Liver (tissue), 8 donors: ENCODE measurements at regions not wholly inside any gene's neighbourhood (a gene's known extent, or its start where the extent isn't known, plus 50 kb on each side); places are given as distances from the start of the nearest gene placed in this dataset.
A peak's percentile ranks its signal among the peaks of the same experiment; 100 is the strongest.

Experiments
- DNase-seq: peaks from one replicate; pipeline ENCODE4 v3.0.0-alpha.2; 2017; ENCODE audit warnings: low spot score
- H3K27ac ChIP-seq, 2 donors: one replicate each; pipeline ENCODE4 v1.7.0; 2013; ENCODE audit warnings: inconsistent platforms in 2 of 2, low read length in 2 of 2, control low read depth in 1 of 2, low read depth in 1 of 2, mild to moderate bottlenecking in 1 of 2
- H3K27me3 ChIP-seq, 4 donors: one replicate each; pipeline versions ENCODE4 v1.6.1 to v1.7.0; 2013; ENCODE audit warnings: low read length in 3 of 4, inconsistent platforms in 1 of 4, mild to moderate bottlenecking in 1 of 4, moderate library complexity in 1 of 4; ENCODE audit not compliant: control insufficient read depth in 4 of 4, insufficient read depth in 4 of 4
- H3K36me3 ChIP-seq, 4 donors: one replicate each; pipeline versions ENCODE4 v1.6.1 to v1.7.0; 2013; ENCODE audit warnings: low read length in 3 of 4, mild to moderate bottlenecking in 3 of 4, low read depth in 1 of 4, moderate library complexity in 1 of 4; ENCODE audit not compliant: control insufficient read depth in 4 of 4, insufficient read depth in 3 of 4
- H3K4me1 ChIP-seq, 4 donors: one replicate each; pipeline versions ENCODE4 v1.6.1 to v1.7.0; 2013; ENCODE audit warnings: low read length in 3 of 4, mild to moderate bottlenecking in 3 of 4, moderate library complexity in 1 of 4; ENCODE audit not compliant: control insufficient read depth in 4 of 4, insufficient read depth in 4 of 4
- H3K4me3 ChIP-seq, 3 donors: one replicate each; pipeline versions ENCODE4 v1.6.1 to v1.7.0; 2013; ENCODE audit warnings: low read length in 3 of 3, control low read depth in 1 of 3, low read depth in 1 of 3, mild to moderate bottlenecking in 1 of 3
- H3K9ac ChIP-seq, 2 donors: one replicate each; pipeline ENCODE4 v1.7.0; 2013; ENCODE audit warnings: low read length in 2 of 2, mild to moderate bottlenecking in 2 of 2, moderate library complexity in 2 of 2, control low read depth in 1 of 2, low read depth in 1 of 2
- H3K9me3 ChIP-seq, 4 donors: one replicate each; pipeline versions ENCODE4 v1.6.1 to v1.7.0; 2013; ENCODE audit warnings: low read length in 3 of 4; ENCODE audit not compliant: control insufficient read depth in 4 of 4
- CTCF ChIP-seq: fragments of 150-350 bp; IDR thresholded peaks from 2 replicates; pipeline ENCODE4 v1.5.1; 2017; ENCODE audit warnings: improper control_type of control experiment, low read depth, low read length; ENCODE audit not compliant: missing input control
- FOXA1 ChIP-seq: IDR thresholded peaks from 2 replicates; pipeline ENCODE4 v1.6.1; 2016; ENCODE audit warnings: antibody characterized with exemption
- FOXA2 ChIP-seq: IDR thresholded peaks from 2 replicates; pipeline ENCODE4 v1.6.1; 2016; ENCODE audit warnings: antibody characterized with exemption
- GABPA ChIP-seq, 2 donors: IDR thresholded peaks in 1 of 2; conservative IDR thresholded peaks in 1 of 2; 2 replicates each; pipeline ENCODE4 v1.6.1; 2016; ENCODE audit warnings: antibody characterized with exemption in 2 of 2, mild to moderate bottlenecking in 1 of 2, moderate library complexity in 1 of 2
- HNF4A ChIP-seq, 2 donors: conservative IDR thresholded peaks; 2 replicates each; pipeline ENCODE4 v1.6.1; 2016; ENCODE audit warnings: antibody characterized with exemption in 2 of 2, mild to moderate bottlenecking in 2 of 2
- HNF4G ChIP-seq: IDR thresholded peaks from 2 replicates; pipeline ENCODE4 v1.6.1; 2016; ENCODE audit warnings: antibody characterized with exemption
- JUND ChIP-seq, 2 donors: IDR thresholded peaks; 2 replicates each; pipeline ENCODE4 v1.6.1; 2016; ENCODE audit warnings: antibody characterized with exemption in 2 of 2
- NR2F2 ChIP-seq: IDR thresholded peaks from 2 replicates; pipeline ENCODE4 v1.6.1; 2016; ENCODE audit warnings: antibody characterized with exemption
- RAD21 ChIP-seq, 2 donors: IDR thresholded peaks; 2 replicates each; pipeline ENCODE4 v1.6.1; 2016; ENCODE audit warnings: antibody characterized with exemption in 2 of 2, mild to moderate bottlenecking in 2 of 2
- REST ChIP-seq: IDR thresholded peaks from 2 replicates; pipeline ENCODE4 v1.6.1; 2016; ENCODE audit warnings: antibody characterized with exemption, mild to moderate bottlenecking
- SP1 ChIP-seq: IDR thresholded peaks from 2 replicates; pipeline ENCODE4 v1.6.1; 2018; ENCODE audit warnings: antibody characterized with exemption, mild to moderate bottlenecking
- TAF1 ChIP-seq: conservative IDR thresholded peaks from 2 replicates; pipeline ENCODE4 v1.6.1; 2016; ENCODE audit warnings: antibody characterized with exemption, mild to moderate bottlenecking
- WGBS: extraction: QIAGEN DNeasy Blood & Tissue Kit; methylation state at CpG from one replicate; pipeline ENCODE4 v1.1.7; 2013; 5-methylcytosine and 5-hydroxymethylcytosine counted together
- TF ChIP-seq, protein P1 (sequence below): IDR thresholded peaks from 2 replicates; pipeline ENCODE4 v1.6.1; 2016; ENCODE audit warnings: antibody characterized with exemption
- TF ChIP-seq, protein P2 (sequence below): IDR thresholded peaks from 2 replicates; pipeline ENCODE4 v1.6.1; 2016; ENCODE audit warnings: antibody characterized with exemption
- donor health status: healthy.
- donor health status: healthy.
- donor health status: healthy.
- donor health status: healthy.
- donor health status: healthy.

GRCh38 chr5:27963050-27963783 is 924.8 kb upstream of the CDH9 start:
- H3K9me3 ChIP-seq = peaks cover 0 to 4% (median 0%) of the 10 kb centered on the region in 4 donors
- 78% methylated on average over 7 of the region's 7 CpGs for WGBS
- TF ChIP-seq FOXA1 (no peak), HNF4A (conservative IDR thresholded peaks at IDR 0.05) (peak; percentile 30 to 60), HNF4G (no peak), SP1 (no peak), GABPA (IDR thresholded peaks at IDR 0.05 in 1 of 2, conservative IDR thresholded peaks at IDR 0.05 in 1 of 2) (no peak), JUND (IDR thresholded peaks at IDR 0.05) (no peak), RAD21 (IDR thresholded peaks at IDR 0.05) (no peak)
- TF ChIP-seq, protein P1, sequence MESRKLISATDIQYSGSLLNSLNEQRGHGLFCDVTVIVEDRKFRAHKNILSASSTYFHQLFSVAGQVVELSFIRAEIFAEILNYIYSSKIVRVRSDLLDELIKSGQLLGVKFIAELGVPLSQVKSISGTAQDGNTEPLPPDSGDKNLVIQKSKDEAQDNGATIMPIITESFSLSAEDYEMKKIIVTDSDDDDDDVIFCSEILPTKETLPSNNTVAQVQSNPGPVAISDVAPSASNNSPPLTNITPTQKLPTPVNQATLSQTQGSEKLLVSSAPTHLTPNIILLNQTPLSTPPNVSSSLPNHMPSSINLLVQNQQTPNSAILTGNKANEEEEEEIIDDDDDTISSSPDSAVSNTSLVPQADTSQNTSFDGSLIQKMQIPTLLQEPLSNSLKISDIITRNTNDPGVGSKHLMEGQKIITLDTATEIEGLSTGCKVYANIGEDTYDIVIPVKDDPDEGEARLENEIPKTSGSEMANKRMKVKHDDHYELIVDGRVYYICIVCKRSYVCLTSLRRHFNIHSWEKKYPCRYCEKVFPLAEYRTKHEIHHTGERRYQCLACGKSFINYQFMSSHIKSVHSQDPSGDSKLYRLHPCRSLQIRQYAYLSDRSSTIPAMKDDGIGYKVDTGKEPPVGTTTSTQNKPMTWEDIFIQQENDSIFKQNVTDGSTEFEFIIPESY = no peak

GRCh38 chr5:27962198-27962597 is 923.8 kb upstream of the CDH9 start:
- 55% methylated on average over 2 of the region's 2 CpGs for WGBS
- Histone ChIP-seq H3K4me1 (no peaks in the 10 kb centered on the region), H3K36me3 (no peaks in the 10 kb centered on the region), H3K9ac (no peak overlapping the region), H3K27ac (no peak overlapping the region), H3K27me3 (no peaks in the 10 kb centered on the region), H3K4me3 (no peak overlapping the region), H3K9me3 (peaks cover 0 to 4% (median 0%) of the 10 kb centered on the region in 4 donors)
- TF ChIP-seq FOXA1 = no peak
- TF ChIP-seq, protein P2, sequence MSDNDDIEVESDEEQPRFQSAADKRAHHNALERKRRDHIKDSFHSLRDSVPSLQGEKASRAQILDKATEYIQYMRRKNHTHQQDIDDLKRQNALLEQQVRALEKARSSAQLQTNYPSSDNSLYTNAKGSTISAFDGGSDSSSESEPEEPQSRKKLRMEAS = no peak
- TF ChIP-seq GABPA (IDR thresholded peaks at IDR 0.05 in 1 of 2, conservative IDR thresholded peaks at IDR 0.05 in 1 of 2) = no peak
- TF ChIP-seq NR2F2 = no peak
- TF ChIP-seq HNF4G = no peak
- TF ChIP-seq JUND (IDR thresholded peaks at IDR 0.05) = no peak
- TF ChIP-seq REST = no peak
- no peak for TF ChIP-seq FOXA2
- TF ChIP-seq TAF1 = no peak
- no peak for TF ChIP-seq CTCF
- DNase-seq = no peak

More at GRCh38 chr5:27963050-27963783, 924.8 kb upstream of the CDH9 start:
- H3K36me3 ChIP-seq = no peaks in the 10 kb centered on the region
- no peaks in the 10 kb centered on the region for H3K4me1 ChIP-seq
- no peak overlapping the region for H3K27ac ChIP-seq
- DNase-seq = no peak
- H3K4me3 ChIP-seq = no peak overlapping the region
- no peak overlapping the region for H3K9ac ChIP-seq
- no peaks in the 10 kb centered on the region for H3K27me3 ChIP-seq
